ENCODE measurements at regions not wholly inside any gene's neighbourhood (a gene's known extent, or its start where the extent isn't known, plus 50 kb on each side); places are given as distances from the start of the nearest gene placed in this dataset.

GRCh38 chr5:67381236-67381880, 184.8 kb upstream of the CD180 start:
- TF ChIP-seq, protein P1, sequence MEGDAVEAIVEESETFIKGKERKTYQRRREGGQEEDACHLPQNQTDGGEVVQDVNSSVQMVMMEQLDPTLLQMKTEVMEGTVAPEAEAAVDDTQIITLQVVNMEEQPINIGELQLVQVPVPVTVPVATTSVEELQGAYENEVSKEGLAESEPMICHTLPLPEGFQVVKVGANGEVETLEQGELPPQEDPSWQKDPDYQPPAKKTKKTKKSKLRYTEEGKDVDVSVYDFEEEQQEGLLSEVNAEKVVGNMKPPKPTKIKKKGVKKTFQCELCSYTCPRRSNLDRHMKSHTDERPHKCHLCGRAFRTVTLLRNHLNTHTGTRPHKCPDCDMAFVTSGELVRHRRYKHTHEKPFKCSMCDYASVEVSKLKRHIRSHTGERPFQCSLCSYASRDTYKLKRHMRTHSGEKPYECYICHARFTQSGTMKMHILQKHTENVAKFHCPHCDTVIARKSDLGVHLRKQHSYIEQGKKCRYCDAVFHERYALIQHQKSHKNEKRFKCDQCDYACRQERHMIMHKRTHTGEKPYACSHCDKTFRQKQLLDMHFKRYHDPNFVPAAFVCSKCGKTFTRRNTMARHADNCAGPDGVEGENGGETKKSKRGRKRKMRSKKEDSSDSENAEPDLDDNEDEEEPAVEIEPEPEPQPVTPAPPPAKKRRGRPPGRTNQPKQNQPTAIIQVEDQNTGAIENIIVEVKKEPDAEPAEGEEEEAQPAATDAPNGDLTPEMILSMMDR (IDR thresholded peaks at IDR 0.05): no peak
- ATAC-seq (ENCODE audit: poor library complexity) (no peak), DNase-seq (no peak)
- CTCF ChIA-PET: no interaction called here
- Mint-ChIP-seq H3K4me1 (ENCODE audit: low read depth) (no peaks in the 10 kb centered on the region), H3K4me3 (no peak overlapping the region), H3K9me3 (no peaks in the 10 kb centered on the region), H3K27ac (no peak overlapping the region), H3K27me3 (no peaks in the 10 kb centered on the region), H3K36me3 (ENCODE audit: low read depth) (no peaks in the 10 kb centered on the region)
- Histone ChIP-seq H3K36me3 (ENCODE audit: insufficient read depth, low read length) (no peaks in the 10 kb centered on the region), H3K27me3 (ENCODE audit: control insufficient read depth in 1 of 2, insufficient read depth in 2 of 2, low read length in 2 of 2) (no peaks in the 10 kb centered on the region), H3K4me3 (ENCODE audit: low read length) (no peak overlapping the region), H3K27ac (ENCODE audit: low read depth in 1 of 2, low read length in 2 of 2) (no peak overlapping the region), H3K4me1 (ENCODE audit: insufficient read depth, low read length) (no peaks in the 10 kb centered on the region), H3K9me3 (ENCODE audit: control insufficient read depth in 1 of 2, insufficient read depth in 1 of 2, low read length in 2 of 2) (no peaks in the 10 kb centered on the region)
- intact Hi-C loops (cut with DNase I, micrococcal nuclease): no loop called here
- POLR2A ChIA-PET: interaction anchor here (0.6 kb wide), 1 partner anchor 335 kb away, joined by 4 read pairs; no protein-coding TSS in a partner anchor

GRCh38 chr5:67380431-67380830, 183.8 kb upstream of the CD180 start:
- Mint-ChIP-seq H3K4me3 (no peak overlapping the region), H3K27ac (no peak overlapping the region), H3K36me3 (ENCODE audit: low read depth) (no peaks in the 10 kb centered on the region), H3K4me1 (ENCODE audit: low read depth) (no peaks in the 10 kb centered on the region), H3K27me3 (no peaks in the 10 kb centered on the region), H3K9me3 (no peaks in the 10 kb centered on the region)
- no peaks in the 10 kb centered on the region for H3K27me3 ChIP-seq (ENCODE audit: control insufficient read depth in 1 of 2, insufficient read depth in 2 of 2, low read length in 2 of 2)
- intact Hi-C loops (cut with DNase I, micrococcal nuclease): no loop called here
- no peaks in the 10 kb centered on the region for H3K36me3 ChIP-seq (ENCODE audit: insufficient read depth, low read length)
- no peaks in the 10 kb centered on the region for H3K4me1 ChIP-seq (ENCODE audit: insufficient read depth, low read length)
- TF ChIP-seq, protein P1 (IDR thresholded peaks at IDR 0.05): no peak
- H3K4me3 ChIP-seq (ENCODE audit: low read length): no peak overlapping the region
- no peak for ATAC-seq (ENCODE audit: poor library complexity)
- ChIA-PET CTCF (no interaction called here), POLR2A (no interaction called here)
- no peak overlapping the region for H3K27ac ChIP-seq (ENCODE audit: low read depth in 1 of 2, low read length in 2 of 2)
- no peak for DNase-seq
- H3K9me3 ChIP-seq (ENCODE audit: control insufficient read depth in 1 of 2, insufficient read depth in 1 of 2, low read length in 2 of 2): no peaks in the 10 kb centered on the region

DNA sequence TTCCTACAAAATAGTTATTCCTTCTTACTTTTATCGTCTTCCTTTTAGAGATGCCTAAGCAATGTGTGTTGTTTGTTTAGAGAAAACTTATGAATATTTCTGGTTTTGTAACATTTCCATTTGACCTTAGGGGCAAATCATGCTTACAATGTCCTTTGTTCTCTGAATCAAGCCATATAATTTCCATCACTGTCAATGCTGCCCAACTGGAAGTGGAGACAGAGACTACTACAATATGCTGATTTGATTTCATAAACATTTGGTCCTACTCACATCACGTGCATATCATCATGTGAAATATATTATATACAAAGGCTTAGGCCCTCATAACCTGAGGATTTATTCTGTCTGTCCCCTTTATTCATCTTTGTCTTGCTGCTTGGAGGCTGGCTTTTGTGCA, 183.2 kb upstream of the CD180 start:
- ATAC-seq (ENCODE audit: poor library complexity) (no peak), DNase-seq (no peak)
- H3K4me1 ChIP-seq (ENCODE audit: insufficient read depth, low read length): no peaks in the 10 kb centered on the region
- ChIA-PET CTCF (no interaction called here), POLR2A (interaction anchor here (0.7 kb wide), 1 partner anchor 8 kb away, joined by 4 read pairs; no protein-coding TSS in a partner anchor)
- Mint-ChIP-seq H3K4me3 (no peak overlapping the region), H3K36me3 (ENCODE audit: low read depth) (no peaks in the 10 kb centered on the region), H3K4me1 (ENCODE audit: low read depth) (no peaks in the 10 kb centered on the region), H3K27me3 (no peaks in the 10 kb centered on the region), H3K9me3 (no peaks in the 10 kb centered on the region), H3K27ac (no peak overlapping the region)
- TF ChIP-seq, protein P1 (IDR thresholded peaks at IDR 0.05): no peak
- no peaks in the 10 kb centered on the region for H3K36me3 ChIP-seq (ENCODE audit: insufficient read depth, low read length)
- H3K4me3 ChIP-seq (ENCODE audit: low read length): no peak overlapping the region
- intact Hi-C loops (cut with DNase I, micrococcal nuclease): no loop called here
- H3K27me3 ChIP-seq (ENCODE audit: control insufficient read depth in 1 of 2, insufficient read depth in 2 of 2, low read length in 2 of 2): no peaks in the 10 kb centered on the region
- no peak overlapping the region for H3K27ac ChIP-seq (ENCODE audit: low read depth in 1 of 2, low read length in 2 of 2)
- no peaks in the 10 kb centered on the region for H3K9me3 ChIP-seq (ENCODE audit: control insufficient read depth in 1 of 2, insufficient read depth in 1 of 2, low read length in 2 of 2)

Data from CD4-positive, alpha-beta T cell (primary cell).